ENCODE measurements at regions not wholly inside any gene's neighbourhood (a gene's known extent, or its start where the extent isn't known, plus 50 kb on each side); places are given as distances from the start of the nearest gene placed in this dataset.
"Not testable (repeated sequence)": the region's sequence is repeated elsewhere in the genome, so short reads cannot be mapped to it uniquely, and the experiment has no call there.

GRCh38 chr2:234879671-234880455 is 72.0 kb upstream of the SH3BP4 start:
- H3K4me1 ChIP-seq = peaks cover 0 to 32% (median 19%) of the 10 kb centered on the region in 9 donors
- intact Hi-C loops (cut with DNase I) = loop anchor here in 7 of 10 donors (2.0 to 10.0 kb wide), 9 partner anchors 72 to 328 kb away; partner anchors contain the start of gene SH3BP4 (in 1 of the 7)
- H3K27ac ChIP-seq = no peak overlapping the region
- no peak for TF ChIP-seq CTCF (IDR thresholded peaks at IDR 0.05)
- ATAC-seq = no peak
- no peak for DNase-seq
- no peaks in the 10 kb centered on the region for H3K9me3 ChIP-seq
- H3K27me3 ChIP-seq = no peaks in the 10 kb centered on the region
- H3K36me3 ChIP-seq = no peaks in the 10 kb centered on the region
- no peak overlapping the region for H3K4me3 ChIP-seq
- 81 to 84% methylated on average over 5 of the region's 5 CpGs for WGBS, 2 donors

GRCh38 chr2:234876621-234877020 is 75.2 kb upstream of the SH3BP4 start:
- H3K27me3 ChIP-seq; H3K27ac ChIP-seq; H3K4me3 ChIP-seq; H3K9me3 ChIP-seq; ATAC-seq; intact Hi-C loops (cut with DNase I); H3K36me3 ChIP-seq; DNase-seq: not testable (repeated sequence)
- H3K4me1 ChIP-seq = peaks cover 0 to 30% (median 11%) of the 10 kb centered on the region in 9 donors
- 94 to 100% methylated on average over 2 of the region's 2 CpGs for WGBS, 2 donors

- ATAC-seq (peak in 1 of 8 donors; percentile 15), DNase-seq (no peak)
- no peaks in the 10 kb centered on the region for H3K9me3 ChIP-seq
- peak overlapping the region in 4 of 10 donors; percentile 82 to 88 (median 84) for H3K27ac ChIP-seq
- TF ChIP-seq CTCF (IDR thresholded peaks at IDR 0.05) = no peak
- H3K27me3 ChIP-seq = no peaks in the 10 kb centered on the region
- peaks cover 0 to 13% (median 0%) of the 10 kb centered on the region in 9 donors for H3K4me1 ChIP-seq
- WGBS, 2 donors = 76 to 82% methylated on average over 10 of the region's 10 CpGs
- no peak overlapping the region for H3K4me3 ChIP-seq
- intact Hi-C loops (cut with DNase I) = no loop called here
- H3K36me3 ChIP-seq = no peaks in the 10 kb centered on the region
Measured at GRCh38 chr2:234874347-234875046, 77.3 kb upstream of the SH3BP4 start.

- peak overlapping the region in 5 of 10 donors; percentile 61 to 88 (median 82) for H3K27ac ChIP-seq
- WGBS, 2 donors = 53 to 69% methylated on average over 6 of the region's 6 CpGs
- H3K4me3 ChIP-seq = no peak overlapping the region
- H3K36me3 ChIP-seq = no peaks in the 10 kb centered on the region
- peaks cover 0 to 13% (median 0%) of the 10 kb centered on the region in 9 donors for H3K4me1 ChIP-seq
- DNase-seq (peak in 1 of 2 donors; percentile 77), ATAC-seq (peak; percentile 61 to 97 (median 78))
- intact Hi-C loops (cut with DNase I) = no loop called here
- no peak for TF ChIP-seq CTCF (IDR thresholded peaks at IDR 0.05)
- no peaks in the 10 kb centered on the region for H3K9me3 ChIP-seq
- H3K27me3 ChIP-seq = no peaks in the 10 kb centered on the region
Measured at GRCh38 chr2:234873828-234874173, 78.0 kb upstream of the SH3BP4 start.

Data from heart right ventricle (tissue), 16 donors.